Fibroblast of skin of left biceps (primary cell): ENCODE measurements at regions not wholly inside any gene's neighbourhood (a gene's known extent, or its start where the extent isn't known, plus 50 kb on each side); places are given as distances from the start of the nearest gene placed in this dataset.

Experiments used
- DNase-seq, 2 experiments: peaks; one replicate each; pipeline ENCODE4 v3.0.0-alpha.2; 2013; ENCODE audit warnings: low read depth in 2 of 2

DNA sequence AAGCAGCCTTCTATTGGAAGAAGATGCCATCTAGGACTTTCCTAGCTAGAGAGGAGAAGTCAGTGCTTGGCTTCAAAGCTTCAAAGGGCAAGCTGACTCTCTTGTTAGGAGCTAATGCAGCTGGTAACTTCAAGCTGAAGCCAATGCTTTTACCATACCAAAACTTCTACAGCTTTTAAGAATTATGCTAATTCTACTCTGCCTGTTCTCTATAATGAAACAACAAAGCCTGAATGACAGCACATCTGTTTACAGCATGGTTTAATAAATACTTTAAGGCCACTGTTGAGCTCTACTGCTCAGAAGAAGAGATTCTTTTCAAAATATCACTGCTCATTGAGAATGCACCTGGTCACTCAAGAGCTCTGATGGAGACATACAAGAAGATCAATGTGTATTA, 951.9 kb upstream of the LRRN3 start:
- DNase-seq, result no peak

DNA sequence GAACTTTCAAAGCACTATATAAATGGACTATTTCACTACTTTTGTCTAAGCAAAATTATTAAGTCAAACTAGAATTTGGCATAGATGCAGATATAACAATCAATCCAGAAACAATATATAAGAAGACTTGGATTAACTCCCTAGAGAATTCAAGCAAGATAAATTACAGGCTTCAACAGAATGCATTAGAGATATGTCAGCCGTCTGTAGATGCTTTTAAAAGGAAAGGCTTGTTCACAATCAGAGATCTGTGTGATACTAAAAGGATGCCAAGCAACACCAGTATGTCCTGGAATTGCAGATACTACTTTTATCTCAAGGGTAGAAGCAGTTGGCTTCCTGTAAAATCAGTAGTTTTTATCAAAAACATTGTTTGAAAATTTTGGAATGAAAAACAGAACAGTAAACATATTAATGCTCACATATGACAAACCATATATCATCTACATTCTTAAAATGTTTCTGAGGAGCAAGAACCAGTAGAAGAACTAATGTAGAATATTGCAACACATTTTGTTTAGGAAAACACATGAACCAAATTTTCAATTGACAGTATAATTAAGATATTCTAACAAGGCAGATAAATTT, 947.9 kb upstream of the LRRN3 start:
- no peak for DNase-seq

- no peak for DNase-seq
Observed at GRCh38 chr7:110144599-110144998, 946.3 kb upstream of the LRRN3 start.

DNA sequence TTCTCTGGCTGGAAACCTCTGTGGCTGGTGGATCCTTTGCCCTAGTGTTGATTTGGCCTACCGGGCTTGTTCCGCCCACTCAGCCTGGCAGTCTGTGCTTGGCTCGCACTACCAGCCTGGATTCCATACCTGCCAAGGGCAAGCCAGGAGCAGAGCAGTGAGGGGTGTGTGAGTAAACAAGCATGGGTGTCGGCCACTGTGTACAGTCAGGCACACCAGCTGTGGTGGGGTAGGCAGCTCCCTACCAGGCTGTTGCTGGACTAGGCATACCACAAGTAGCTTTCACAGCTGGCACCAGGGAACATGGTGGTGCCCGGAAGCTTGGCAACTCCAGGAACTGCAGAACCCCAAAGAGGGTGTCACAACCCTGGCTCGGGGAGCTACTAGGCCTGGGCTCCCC, 942.9 kb upstream of the LRRN3 start:
- DNase-seq, result no peak

DNA sequence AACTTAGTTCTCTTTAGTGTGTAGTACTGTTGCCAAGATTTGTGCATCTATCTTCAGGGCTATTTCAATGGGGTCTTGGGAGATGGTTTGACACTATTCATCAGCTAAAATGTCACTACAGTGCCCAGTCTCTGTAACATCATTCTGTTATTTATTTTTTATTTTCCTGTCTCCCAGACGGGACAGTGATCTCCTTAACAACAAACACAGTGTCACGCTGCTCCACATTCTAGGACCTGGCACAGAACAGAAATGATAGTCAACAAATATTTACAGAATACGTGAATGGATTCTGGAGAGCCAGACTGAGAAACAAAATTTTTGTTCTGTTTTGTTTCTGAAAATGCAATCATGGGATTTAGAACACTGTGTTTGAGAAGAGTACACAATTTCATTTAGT, 937.7 kb upstream of the LRRN3 start:
- DNase-seq, result no peak

DNA sequence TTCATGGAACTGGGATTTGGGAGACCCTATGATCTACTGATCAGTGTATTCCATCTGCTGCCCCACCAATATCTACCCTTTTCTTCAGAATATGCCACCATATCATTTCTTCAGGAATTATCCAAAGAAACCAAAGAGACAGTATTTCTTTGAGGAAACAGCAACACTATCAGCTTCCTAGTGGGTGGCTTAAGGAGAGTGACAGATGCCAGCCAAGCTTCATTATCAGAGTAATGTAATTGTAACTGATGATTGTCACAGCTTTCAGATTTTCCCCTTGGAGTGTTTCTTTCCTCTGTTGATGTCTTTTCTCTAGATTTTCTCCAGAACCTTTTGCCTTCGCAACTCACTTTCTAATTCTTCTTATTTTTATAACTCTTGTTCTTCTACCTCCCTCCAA, 934.4 kb upstream of the LRRN3 start:
- no peak for DNase-seq

- DNase-seq, result peak; percentile 3 to 7
Observed at GRCh38 chr7:110157631-110158362, 933.1 kb upstream of the LRRN3 start.

- DNase-seq, result no peak
Observed at GRCh38 chr7:110168010-110168409, 922.9 kb upstream of the LRRN3 start.

DNA sequence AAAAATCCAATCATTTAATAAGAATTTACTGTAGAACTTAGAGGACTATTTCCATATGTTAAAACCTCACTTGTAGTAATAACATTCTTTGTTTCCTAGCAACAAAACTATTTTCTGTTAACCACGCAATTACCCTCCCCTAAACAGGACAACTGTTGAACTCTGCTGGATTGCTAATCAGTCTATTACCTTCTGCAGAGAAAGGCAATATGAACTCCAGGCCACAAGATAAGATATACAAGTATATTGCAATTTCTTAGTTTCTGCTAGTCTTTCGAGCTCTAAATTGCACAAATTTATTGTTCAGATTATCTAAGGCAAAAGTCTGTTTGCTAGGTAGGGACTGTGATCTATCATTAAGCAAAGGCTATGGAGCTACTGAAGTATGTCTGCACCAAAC, 920.1 kb upstream of the LRRN3 start:
- no peak for DNase-seq

DNA sequence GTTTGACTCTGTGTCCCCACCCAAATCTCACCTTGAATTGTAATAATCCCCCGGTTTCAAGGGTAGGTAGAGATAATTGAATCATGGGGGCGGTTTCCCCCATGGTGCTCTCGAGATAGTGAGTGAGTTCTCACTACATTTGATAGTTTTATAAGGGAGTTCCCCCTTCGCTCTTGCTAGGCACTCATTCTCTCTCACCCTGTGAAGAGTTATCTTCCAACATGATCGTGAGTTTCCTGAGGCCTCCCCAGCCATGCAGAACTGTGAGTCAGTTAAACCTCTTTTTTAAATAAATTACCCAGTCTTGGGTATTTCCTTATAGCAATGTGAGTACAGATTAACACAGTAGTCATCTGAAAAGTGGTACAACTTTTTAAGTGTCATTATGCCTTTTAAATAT, 913.5 kb upstream of the LRRN3 start:
- no peak for DNase-seq

DNA sequence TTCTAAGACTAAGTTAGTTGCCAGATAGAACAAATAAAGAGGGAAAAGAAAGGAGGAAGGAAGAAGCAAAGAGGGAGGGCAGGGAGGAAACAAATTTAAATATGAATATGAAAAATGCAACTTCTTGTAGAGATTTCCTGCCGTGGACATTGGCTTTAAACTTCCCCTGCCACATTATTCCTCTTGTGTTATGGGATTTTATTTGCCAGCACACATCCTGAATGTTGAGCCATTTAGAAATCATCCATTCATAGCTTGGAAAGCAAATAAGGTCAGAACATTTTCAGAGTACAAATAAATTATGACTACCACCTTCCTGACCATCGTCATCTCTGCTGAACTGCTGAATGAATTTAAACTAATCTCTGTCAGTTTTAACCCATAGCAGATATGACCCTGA, 911.9 kb upstream of the LRRN3 start:
- no peak for DNase-seq

- no peak for DNase-seq
Observed at GRCh38 chr7:110181768-110182167, 909.2 kb upstream of the LRRN3 start.

DNA sequence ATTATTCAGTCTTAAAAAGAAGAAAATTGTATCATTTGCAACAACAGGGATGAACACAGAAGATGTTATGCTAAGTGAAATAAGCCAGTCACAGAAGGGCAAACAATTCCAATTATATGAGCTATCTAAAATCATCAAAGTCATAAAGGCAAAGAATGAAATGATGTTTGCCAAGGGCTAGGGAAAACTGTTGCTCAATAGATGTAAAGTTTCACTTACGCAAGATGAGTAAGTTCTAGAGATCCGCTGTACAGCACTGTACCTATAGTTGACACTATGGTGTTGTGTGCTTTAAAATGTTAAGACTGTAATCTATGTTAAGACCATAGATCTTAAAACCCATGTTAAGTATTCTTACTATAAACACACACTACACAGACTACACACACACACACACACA, 904.6 kb upstream of the LRRN3 start:
- DNase-seq, result no peak

GRCh38 chr7:110187877-110188554, 902.9 kb upstream of the LRRN3 start:
- DNase-seq, result no peak

DNA sequence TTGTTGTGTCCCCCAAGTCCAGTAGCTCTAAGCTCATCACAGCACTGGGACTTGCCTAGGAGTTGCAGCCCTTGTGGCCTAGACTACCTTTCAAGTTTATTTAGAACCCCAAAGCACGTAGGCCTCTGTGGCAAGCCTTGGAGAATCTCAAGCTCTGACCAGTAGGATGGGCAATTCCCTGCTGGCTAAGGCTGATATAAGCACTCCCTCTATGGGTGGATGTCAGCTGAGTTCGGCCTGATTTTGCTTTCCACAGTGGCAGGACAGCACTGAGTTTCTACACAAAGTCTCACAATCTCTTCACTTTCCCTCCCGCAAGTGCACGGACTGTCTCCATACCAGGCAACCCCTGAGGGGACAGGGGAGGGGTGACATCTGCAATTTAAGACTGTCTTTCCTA, 886.4 kb upstream of the LRRN3 start:
- DNase-seq, result no peak

DNA sequence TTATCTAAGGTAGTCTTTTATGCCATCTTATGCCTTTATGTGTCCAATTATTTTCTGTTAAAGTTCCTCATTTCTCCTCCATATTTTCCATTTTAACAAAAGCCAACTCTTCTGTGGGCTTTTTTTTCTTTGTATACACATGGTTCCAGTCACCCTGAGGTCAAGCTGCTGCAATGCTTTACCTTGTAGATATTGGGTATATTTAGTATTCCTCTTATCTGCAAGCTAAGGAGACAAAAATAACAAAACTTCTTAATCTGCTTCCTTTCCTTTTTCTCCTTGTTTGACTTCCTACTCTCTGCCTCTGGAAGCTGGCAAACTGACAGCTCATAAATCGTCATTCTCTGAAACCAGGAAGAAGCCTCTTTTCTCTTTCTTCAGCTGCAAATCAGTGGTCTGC, 885.0 kb upstream of the LRRN3 start:
- DNase-seq, result no peak

- no peak for DNase-seq
Observed at GRCh38 chr7:110209884-110210283, 881.0 kb upstream of the LRRN3 start.

- DNase-seq, result no peak
Observed at GRCh38 chr7:110210941-110211608, 879.9 kb upstream of the LRRN3 start.

GRCh38 chr7:110224643-110225042, 866.3 kb upstream of the LRRN3 start:
- DNase-seq, result no peak

GRCh38 chr7:110246118-110246517, 844.8 kb upstream of the LRRN3 start:
- DNase-seq, result no peak

DNA sequence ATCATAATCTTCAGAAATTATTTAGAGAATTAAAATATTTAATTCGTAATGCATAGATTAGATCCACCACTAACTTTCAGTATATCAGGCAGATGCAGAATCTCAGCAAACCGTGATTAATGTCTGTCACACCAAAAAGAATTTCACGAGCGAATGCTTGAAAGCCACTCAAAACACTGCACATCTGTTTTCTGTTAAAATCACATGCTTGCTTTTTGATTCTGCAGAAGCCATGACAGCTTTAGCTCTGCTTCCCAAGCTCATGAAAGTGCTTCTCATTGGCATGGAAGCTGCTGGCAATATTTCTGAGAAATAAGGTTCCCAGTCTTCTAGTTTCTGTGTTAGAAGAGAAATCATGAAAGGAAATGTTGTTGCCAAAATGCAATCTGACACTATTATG, 837.8 kb upstream of the LRRN3 start:
- peak in 1 of 2 experiments; percentile 2 for DNase-seq

DNA sequence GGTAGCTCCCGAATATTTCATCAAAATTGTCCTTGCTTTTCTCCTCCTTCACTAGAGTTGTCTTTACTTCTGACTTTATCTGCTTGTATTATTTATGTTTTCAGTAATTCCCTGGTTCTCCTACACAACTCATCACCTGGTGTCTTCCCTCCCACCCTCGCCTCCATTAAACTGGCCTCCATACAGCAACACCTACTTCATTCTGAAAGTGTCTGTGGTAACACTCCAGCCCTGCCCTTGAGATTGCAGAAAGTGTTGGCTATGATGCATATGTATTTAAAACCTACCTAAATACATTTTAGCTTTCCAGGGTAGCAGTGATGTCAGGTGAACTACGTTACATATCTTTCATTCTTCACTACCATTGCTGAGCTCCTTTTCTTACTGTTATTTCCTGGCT, 833.3 kb upstream of the LRRN3 start:
- DNase-seq, result no peak

- no peak for DNase-seq
Observed at GRCh38 chr7:110262251-110262650, 828.7 kb upstream of the LRRN3 start.
